Thyroid gland (tissue), 4 donors: ENCODE measurements at regions not wholly inside any gene's neighbourhood (a gene's known extent, or its start where the extent isn't known, plus 50 kb on each side); places are given as distances from the start of the nearest gene placed in this dataset.

Source experiments
- CTCF ChIP-seq, 6 experiments: fragments of 200-600 bp in 3 of 6; fragments of 450-650 bp in 3 of 6; sonication (generic) in 3 of 6; IDR thresholded peaks; one replicate each; pipeline ENCODE4 v1.5.1; 2016 to 2019; ENCODE audit warnings: antibody characterized with exemption in 6 of 6, mild to moderate bottlenecking in 2 of 6, inconsistent platforms in 1 of 6, moderate library complexity in 1 of 6
- POLR2A ChIP-seq, 2 donors: fragments of 450-650 bp; IDR thresholded peaks; one replicate each; pipeline ENCODE4 v1.6.1; 2017; ENCODE audit warnings: antibody characterized with exemption in 2 of 2, mild to moderate bottlenecking in 2 of 2, moderate library complexity in 1 of 2

GRCh38 chr7:35558841-35559240 lies 136.1 kb downstream of the HERPUD2 start:
- TF ChIP-seq CTCF (IDR thresholded peaks at IDR 0.05) (no peak), POLR2A (IDR thresholded peaks at IDR 0.05) (no peak)
